ENCODE measurements at regions not wholly inside any gene's neighbourhood (a gene's known extent, or its start where the extent isn't known, plus 50 kb on each side); places are given as distances from the start of the nearest gene placed in this dataset.
A peak's percentile ranks its signal among the peaks of the same experiment; 100 is the strongest.

DNA sequence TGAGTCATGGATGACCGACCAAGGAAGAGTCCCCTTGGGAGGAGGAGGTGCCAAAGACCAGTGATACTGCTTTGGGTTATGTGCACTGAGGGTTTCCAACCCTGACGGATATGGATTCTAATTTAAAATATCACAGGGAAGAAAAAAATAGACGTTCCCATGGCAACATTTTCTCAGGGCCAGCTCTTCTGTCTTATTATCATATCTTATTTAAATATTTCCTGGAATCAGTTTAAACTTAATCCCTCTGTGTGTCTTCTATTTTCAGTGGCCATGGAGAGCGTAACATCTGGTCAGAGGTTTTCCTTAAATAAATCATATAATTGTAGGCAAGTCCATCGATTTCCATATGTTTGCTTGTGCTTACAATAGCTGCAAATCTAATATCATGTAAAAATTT lies 205.4 kb upstream of the FMN2 start:
- no peak for DNase-seq (ENCODE audit: low read depth)

DNA sequence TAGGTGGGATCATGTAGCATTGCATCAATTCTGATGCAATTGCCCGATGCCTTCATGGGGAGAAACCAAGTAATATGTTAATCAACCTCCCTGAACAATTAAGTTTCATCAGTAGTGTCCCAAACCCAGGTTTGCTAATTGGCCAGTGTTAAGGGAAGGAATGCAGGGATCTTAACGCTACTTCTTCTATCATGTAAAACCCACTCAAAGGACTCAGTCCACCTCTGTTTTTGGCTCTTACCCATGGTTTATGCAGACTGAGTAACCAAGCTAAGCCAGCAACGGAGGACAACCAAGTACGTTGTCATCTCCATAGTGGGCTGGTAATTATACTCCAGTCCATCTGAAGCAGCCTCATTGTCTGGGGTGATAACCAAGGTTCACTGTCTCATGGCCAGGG lies 203.0 kb upstream of the FMN2 start:
- no peak for DNase-seq (ENCODE audit: low read depth)

- DNase-seq (ENCODE audit: low read depth) = no peak
Measured at GRCh38 chr1:239891621-239892358, 199.9 kb upstream of the FMN2 start.

DNA sequence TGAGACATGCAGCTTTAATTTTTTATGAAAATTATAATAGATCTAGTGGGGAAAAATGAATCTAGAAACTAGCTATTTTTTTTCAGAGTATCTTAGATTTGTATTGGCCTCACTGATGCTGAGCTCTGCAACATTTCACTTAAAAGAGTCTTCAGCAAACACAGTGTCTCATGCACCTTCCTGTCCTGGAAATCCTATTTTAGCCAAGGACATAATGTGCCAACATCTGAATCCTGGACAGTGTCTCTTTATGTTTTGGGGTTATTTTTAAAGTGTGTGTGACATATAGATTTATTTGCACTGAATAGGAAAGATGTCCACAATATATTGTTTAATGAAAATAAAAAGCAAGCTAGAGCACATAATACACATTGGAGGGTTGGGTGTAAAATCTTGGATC lies 199.1 kb upstream of the FMN2 start:
- DNase-seq (ENCODE audit: low read depth) = no peak

DNA sequence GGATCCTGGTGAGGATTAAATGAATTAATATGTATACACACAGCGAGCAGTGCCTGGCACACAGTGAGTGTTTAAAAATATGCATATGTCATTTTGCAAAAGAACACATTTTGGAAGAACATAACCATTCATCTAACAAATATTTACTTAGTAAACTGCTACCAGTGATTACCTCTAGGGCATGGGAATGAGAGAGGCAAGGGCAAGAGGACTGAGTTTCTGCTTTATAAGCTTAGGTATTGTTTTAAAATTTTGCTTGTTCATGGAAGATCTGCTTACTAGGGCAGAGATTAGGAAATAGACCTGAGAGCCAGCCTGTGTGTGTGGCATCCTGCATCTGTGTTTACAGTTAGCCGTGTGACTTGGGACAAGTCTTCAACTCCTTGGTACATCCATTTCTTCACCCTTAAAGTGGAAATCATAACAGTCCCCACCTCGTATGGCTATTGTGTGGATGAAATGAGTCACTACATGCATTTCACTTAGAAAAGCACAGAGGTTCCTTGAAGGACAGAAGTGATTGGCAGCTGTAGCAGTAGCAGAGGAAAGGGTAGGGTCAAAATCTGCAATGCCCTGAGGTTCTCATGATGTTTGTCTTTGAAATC lies 198.5 kb upstream of the FMN2 start:
- no peak for DNase-seq (ENCODE audit: low read depth)

GRCh38 chr1:239896569-239896968 lies 195.1 kb upstream of the FMN2 start:
- no peak for DNase-seq (ENCODE audit: low read depth)

GRCh38 chr1:239896980-239897379 lies 194.7 kb upstream of the FMN2 start:
- no peak for DNase-seq (ENCODE audit: low read depth)

DNA sequence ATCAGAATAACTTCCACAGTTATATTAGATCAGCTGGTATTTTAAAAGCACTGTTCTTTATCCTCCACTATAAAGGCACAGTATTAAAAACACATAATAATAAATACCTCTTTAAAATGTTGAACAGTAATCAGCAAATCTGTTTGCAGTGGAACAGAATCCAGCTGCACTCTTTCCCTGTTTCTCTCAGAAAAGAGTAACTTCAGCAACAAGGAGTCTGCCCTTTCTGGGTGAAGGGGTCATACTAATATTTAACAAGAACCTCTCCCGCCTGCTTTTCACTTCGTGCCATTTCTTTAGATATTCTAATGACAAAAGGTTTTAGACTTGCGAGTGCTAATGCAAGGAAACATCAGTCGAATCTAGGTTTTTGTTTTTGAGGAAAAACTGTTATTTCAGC lies 194.2 kb upstream of the FMN2 start:
- DNase-seq (ENCODE audit: low read depth) = no peak

GRCh38 chr1:239898062-239898730 lies 193.5 kb upstream of the FMN2 start:
- peak; percentile 49 for DNase-seq (ENCODE audit: low read depth)

DNA sequence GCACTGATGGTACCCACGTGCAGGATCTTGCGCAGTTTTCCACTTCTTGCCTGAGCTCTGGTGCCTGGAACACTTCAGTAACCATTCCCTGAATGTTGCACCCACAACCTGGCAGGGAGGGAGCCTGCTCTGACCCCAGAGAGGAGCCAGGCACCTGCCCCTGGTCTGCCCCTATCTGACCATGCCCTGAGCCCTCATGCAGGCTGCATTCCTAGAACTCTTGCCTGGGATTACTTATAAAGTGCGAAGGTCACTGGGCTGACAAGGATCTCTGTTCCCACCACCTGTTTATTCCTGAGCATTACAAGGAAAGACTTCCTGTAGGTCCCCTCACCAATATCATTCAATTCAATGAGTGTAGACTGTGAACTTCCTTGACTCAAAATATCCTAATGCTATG lies 191.9 kb upstream of the FMN2 start:
- no peak for DNase-seq (ENCODE audit: low read depth)

- no peak for DNase-seq (ENCODE audit: low read depth)
Measured at GRCh38 chr1:239906394-239906793, 185.3 kb upstream of the FMN2 start.

DNA sequence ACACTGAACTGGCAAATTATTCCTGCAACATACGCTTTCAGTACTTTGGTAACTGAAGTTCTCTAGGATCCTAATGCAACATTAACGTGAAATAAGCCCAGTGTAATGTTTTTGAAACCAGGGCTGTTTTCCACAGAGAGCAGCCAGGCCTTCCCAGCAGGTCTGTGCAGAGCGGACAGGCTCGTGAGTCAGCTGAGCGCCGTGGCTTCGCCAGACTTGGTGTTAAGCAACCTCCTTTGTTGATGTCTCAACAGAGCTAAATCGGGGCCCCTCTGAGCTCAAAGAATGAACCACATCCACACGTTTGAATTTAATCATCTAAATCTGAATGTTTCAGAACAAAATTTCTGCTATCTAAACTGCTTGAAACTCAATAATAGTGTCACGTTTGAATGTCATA lies 181.8 kb upstream of the FMN2 start:
- no peak for DNase-seq (ENCODE audit: low read depth)

DNA sequence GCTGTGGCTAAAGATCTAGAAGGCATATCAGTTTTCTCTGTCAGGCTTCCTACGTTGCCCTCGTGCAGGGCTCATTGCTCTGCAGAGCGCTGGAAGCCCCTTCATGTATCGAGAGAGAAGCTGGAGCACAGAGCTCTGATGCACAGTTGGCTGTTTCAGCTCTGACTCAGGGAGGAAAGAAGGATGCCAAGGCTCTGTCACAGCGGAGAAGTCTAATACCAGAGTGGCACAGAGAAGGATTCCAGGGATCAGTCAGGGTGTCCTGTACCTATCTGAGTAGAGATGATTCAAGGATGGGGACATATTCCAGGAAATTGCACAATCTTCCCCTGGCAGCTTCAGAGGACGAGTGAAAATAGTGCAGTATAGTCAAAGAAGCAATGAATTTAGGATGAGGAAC lies 179.2 kb upstream of the FMN2 start:
- no peak for DNase-seq (ENCODE audit: low read depth)

- no peak for DNase-seq (ENCODE audit: low read depth)
Measured at GRCh38 chr1:239913141-239913585, 178.5 kb upstream of the FMN2 start.

DNA sequence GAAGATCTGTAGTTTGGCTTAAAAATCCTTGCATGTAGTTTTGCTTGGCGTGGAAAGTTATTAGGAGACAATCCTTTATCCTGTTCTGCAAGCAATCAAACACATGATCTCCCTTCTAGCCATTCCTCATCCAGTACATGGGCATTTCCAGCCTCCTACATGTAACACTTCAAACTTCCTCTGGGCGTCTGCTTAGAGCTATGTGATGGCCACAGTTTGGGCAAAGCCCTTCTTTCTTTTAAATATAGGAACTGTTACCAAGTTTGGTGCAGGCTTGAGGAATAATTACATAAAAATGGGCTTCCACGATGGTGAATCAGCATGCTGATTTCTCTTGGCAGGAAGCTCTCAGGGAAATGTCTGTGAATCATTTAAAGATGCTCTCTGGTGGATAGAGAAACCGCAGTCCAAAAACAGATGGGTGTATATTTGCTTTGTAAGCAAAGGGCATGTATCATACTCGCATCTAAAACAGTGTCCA lies 176.9 kb upstream of the FMN2 start:
- DNase-seq (ENCODE audit: low read depth) = no peak

DNA sequence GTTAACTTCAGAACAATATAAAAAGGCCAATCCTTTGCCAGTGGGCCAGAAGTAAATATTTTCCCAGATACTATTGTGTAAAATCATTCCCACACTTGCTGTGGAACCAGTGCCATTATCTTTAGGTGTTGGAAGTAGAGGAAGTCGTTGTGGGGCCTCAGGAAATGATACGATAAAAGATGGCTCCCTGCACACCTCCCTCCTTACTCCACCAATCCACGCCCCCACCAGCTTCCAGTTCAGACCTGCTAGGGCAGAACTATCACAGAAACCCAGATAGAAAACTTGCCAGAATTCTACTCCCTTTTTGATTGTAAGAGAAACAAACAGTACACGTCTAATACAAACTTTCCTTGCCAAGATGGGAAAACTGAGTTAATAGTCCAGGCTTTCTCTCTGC lies 173.0 kb upstream of the FMN2 start:
- DNase-seq (ENCODE audit: low read depth) = no peak

GRCh38 chr1:239920214-239920613 lies 171.5 kb upstream of the FMN2 start:
- no peak for DNase-seq (ENCODE audit: low read depth)

GRCh38 chr1:239922778-239923522 lies 168.7 kb upstream of the FMN2 start:
- no peak for DNase-seq (ENCODE audit: low read depth)

GRCh38 chr1:239924741-239925350 lies 166.8 kb upstream of the FMN2 start:
- DNase-seq (ENCODE audit: low read depth) = no peak

GRCh38 chr1:239926184-239926583 lies 165.5 kb upstream of the FMN2 start:
- DNase-seq (ENCODE audit: low read depth) = no peak

- no peak for DNase-seq (ENCODE audit: low read depth)
Measured at GRCh38 chr1:239929317-239929716, 162.4 kb upstream of the FMN2 start.

- DNase-seq (ENCODE audit: low read depth) = no peak
Measured at GRCh38 chr1:239930686-239931262, 160.9 kb upstream of the FMN2 start.
